Activated CD4-positive, alpha-beta T cell treated with anti-CD3 and anti-CD28 coated beads, Interleukin-2, amount 50 U/mL, for 16 hours (primary cell): ENCODE measurements at regions not wholly inside any gene's neighbourhood (a gene's known extent, or its start where the extent isn't known, plus 50 kb on each side); places are given as distances from the start of the nearest gene placed in this dataset.

ENCODE experiments used
- DNase-seq: peaks from one replicate; pipeline ENCODE4 v3.0.0-alpha.2; 2020

GRCh38 chr3:34260271-34261000, 462.0 kb downstream of the PDCD6IP start:
- DNase-seq, result peak; percentile 30

GRCh38 chr3:34261001-34261385, 462.6 kb downstream of the PDCD6IP start:
- no peak for DNase-seq

DNA sequence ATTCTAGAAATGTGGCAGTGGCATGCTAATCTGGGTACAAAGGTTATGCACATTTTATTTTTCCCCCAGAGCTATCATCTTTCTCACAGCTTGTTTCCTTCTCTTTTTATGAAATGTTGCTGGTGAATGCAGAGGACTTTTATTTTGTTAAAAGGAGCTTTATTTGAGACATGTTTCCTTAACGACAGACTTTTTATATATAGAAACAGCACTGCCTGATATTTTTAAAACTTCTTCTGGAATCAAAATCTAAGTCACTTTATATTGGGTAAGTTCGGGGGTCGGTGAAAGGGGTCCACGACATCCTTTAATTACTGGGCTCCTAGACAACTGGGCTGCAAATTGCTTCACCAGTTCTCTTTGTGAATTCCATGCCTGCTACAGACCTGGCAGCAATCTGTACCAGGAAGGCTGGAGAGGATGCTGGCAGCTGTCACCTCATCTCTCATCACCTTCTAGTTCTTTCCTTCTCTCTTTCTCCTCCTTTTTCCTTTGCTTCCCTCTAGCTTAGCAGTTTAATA, 464.7 kb downstream of the PDCD6IP start:
- no peak for DNase-seq

- DNase-seq, result no peak
Measured at GRCh38 chr3:34264337-34265041, 466.1 kb downstream of the PDCD6IP start.

DNA sequence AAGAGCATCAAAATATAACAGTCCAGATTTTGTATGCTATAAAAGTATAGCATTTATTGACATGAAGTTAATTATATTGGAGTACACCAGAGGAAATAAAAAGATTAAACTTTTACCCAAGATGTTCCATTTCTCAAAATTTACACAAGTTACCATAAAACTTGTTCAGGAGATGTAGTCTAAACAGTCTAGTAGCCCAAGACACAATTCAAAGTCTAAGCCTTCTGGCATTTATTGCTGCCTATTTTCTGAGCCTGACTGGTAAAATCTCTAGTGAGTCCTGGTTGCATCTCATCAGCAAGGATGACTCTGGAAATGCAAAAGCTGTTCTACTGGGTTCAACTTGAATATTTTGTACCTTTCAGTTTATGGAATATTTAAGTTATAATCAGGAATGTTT, 468.7 kb downstream of the PDCD6IP start:
- DNase-seq, result no peak

DNA sequence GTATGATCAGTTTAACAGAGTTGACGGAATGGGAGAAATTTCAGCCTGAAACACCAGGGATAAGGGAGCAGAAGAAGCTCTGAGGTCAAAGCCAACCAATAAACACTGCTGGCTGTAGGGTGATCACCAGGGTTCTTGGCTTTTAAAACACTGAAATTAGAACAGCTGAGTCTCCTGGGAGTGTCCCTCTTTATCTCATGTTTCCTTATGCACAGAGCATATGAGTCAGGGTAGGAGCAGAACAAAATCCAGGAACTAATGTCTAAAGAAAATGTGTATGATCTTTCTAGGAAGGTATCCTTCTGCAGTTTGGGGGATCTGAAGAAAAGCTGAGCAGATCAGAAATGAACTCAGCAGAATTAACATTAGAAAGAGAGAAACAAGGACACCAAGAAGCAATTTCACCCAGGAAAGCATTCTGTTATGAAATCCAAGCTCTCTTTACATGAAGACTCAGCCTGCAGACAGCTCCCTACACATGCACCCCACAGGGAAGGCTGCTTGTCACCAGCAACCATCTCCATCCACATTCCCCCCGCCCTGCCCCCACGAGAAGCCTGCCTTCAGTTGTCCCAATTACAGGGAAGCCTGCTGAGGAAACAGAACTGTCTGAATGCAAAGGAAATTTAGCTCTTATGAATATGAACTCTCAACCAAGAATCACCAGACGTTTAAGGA, 469.7 kb downstream of the PDCD6IP start:
- no peak for DNase-seq

DNA sequence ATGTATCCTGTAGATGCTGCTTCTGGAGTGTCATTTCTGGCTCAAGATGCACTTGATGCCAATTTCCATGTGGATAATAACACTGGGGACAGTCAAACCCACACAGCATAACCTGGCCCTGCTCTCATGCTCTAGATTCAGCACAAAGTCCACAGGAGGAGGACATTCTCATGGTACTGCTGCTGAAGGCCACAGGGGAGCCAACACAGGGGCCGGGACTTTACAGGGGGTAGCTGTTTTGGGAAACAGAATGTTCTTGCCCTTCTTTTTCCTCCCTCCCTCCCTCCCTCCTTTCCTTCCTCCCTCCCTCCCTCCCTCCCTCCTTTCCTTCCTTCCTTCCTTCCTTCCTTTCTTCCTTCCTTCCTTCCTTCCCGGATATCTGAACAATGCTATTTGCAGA, 477.4 kb downstream of the PDCD6IP start:
- DNase-seq, result no peak

- DNase-seq, result no peak
Measured at GRCh38 chr3:34276342-34276741, 477.9 kb downstream of the PDCD6IP start.

DNA sequence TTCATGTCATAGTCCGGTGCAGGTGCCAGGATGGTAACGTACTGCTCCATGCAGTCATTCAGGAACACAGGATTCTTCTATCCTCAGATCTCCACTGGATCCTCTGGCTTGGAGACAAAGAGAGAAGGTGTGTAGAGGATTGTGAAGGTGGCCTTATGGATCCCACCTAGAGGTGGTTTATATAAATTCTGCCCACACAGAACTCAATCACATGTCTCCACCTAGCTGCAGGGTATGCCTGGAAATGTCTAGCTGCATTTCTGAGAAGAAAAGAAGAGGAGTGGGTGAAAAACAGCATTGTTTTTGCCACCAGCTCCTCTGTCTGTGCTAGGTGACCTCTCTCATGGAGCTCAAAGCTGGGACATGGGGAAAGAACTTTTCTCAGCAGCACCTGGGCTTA, 478.7 kb downstream of the PDCD6IP start:
- no peak for DNase-seq

GRCh38 chr3:34279901-34280300, 481.5 kb downstream of the PDCD6IP start:
- no peak for DNase-seq

- no peak for DNase-seq
Measured at GRCh38 chr3:34283751-34284150, 485.3 kb downstream of the PDCD6IP start.

DNA sequence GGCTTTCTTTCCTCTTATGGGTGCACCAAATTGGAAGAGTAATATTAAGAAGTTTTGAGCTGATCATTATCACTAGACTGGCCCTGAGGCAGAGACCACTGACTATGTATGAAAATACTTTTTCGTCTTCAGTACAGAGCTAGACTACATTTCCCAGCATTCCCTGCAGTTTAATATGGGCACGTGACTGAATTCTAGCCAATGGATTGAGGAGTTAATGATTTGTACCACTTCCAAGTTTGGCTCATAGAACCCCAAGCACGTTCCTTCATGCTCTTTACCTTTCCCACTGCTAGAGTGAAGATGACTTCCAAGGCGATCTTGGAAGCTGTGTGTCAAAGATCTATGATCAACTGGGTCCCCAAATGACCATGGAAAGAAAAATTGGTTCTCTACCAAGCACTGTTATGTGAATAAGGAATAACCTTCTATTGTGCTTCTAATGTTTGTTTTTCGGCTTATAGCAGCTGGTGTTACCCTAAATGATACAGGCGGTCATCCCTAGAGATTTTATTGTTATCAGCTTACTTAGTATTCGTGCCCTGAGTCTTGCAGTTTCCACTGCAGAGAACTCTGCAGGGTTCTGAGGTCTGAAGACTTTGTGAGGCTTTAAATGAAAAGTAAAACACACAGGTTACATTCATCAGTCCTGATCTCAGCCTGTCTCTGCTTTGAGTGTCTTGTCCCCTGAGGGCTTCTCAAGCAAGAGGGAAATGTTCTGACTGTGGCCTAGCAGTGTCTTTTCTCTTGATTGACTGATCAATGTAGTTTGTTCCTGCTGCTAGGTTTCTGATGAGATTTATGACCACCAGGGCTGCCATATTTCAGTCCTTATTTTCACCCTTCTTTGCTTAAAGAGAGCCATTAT, 486.8 kb downstream of the PDCD6IP start:
- DNase-seq, result no peak

DNA sequence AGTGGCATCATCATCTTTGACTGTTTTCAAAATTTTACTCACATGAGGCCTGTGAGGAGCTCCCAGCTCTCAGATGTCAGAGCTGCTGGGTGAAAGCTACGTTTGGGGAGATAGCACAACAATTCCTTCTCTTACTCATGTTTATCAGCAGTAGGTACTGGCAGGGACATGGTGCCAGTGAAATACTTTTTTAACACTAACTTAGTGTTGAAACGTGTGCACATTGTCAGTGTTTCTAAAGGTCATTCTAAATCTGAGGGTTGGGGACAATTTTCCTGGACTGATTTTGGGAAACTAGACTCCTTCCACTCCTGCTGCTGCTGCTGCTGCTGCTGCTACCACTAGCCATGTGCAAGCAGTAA, 487.4 kb downstream of the PDCD6IP start:
- DNase-seq, result no peak

DNA sequence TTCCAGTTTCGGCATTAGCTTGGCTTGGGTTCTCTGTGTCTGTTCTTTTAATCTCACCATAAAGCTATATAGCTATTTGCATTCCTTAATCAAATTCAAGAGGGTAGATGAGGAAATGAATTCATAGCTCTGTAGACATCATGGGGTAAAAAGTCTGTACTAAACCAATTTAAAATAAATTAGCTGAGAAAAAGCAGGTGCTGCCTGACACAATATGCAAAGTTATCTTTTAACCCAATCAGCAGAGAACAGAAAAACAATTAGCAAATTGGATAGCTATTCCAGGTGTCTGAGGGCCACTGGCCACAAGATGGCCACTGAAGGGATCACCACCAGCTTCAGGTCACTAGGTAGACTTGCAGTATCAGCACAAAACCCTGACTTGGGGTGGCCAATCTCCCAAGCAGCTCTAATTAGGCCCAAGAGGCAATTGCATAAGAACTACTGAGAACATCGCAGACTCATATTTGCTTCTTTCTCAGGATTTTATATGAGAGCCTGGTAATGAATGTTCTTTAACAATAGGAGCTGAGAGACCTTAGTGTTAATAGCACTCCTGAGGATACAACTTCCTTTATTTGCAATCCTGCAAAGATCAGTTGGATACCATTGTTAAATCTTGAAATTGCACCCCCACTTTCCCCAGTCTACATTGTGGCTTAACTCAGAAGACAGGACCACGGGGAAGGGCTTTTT, 494.3 kb downstream of the PDCD6IP start:
- DNase-seq, result no peak

DNA sequence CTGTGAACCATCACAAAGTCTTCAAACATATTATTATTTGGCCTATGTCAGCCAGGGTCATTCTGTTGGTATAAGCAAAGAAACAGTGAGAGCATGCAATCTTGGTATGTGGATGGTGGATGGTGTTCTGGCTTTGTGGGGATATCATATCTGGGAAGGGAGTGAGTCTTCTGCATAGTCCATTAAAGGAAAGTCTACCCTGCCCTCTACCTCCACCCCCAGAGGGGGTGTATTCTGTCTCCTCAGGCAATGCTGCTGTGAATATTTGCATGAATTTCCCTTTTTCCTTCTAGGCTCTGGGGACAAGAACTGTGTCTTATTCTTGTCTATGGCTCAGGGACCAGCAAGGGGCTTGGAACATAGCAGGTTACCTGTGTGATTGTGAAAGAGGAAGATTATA, 495.8 kb downstream of the PDCD6IP start:
- DNase-seq, result no peak

DNA sequence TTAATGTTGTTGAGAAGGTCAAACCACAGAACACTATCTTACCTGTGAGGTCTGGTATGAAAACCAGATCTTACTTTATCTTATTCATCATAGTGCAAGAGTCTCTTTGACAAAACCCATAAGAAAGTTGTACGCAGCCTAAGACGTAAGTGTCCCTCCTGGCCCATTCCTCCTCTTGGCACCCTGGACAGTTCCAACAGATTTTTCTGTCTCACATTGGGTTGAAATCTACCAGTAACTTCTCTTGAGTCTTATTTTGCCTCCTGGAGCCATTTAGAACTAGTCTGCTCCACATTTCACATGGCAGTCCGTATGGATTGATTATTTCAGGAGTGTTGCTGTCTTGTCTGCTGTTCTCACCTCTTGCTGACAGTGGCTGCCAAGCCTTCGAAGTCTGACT, 498.4 kb downstream of the PDCD6IP start:
- DNase-seq, result no peak

- no peak for DNase-seq
Measured at GRCh38 chr3:34298653-34299052, 500.2 kb downstream of the PDCD6IP start.

DNA sequence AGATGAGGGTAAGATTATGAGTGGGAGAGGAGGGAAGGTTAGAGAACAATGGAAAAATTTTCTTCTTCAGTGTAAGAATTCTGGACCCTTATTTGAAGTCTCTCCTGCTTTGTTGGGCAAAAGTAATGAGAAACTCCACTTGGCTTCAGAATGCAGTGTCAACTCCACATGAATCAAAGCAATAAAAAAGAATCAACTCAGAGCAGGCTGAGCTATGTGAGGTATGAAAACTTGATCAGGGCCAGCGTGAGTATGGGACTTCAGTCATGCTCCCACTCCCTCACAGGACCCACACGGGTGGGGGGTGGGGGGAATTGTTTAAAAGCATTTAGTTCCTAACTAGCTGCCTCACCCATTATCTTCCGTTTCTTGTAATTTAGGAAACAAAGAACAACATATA, 502.2 kb downstream of the PDCD6IP start:
- DNase-seq, result no peak

GRCh38 chr3:34301313-34301712, 502.9 kb downstream of the PDCD6IP start:
- DNase-seq, result no peak

DNA sequence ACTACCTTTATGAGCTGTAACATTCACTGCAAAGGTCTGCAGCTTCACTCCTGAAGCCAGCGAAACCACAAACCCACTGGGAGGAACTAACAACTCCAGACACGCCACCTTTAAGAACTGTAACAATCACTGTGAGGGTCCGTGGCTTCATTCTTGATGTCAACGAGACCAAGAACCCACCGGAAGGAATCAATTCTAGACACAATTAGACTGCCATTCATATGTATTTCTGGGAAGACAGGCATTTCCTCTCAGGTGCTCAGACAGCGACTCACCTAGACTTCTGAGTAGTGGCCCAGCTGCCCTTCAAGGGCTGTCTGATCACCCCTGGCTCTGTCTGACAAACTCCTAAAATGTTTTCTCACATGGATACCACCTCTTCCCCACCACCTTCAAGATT, 506.8 kb downstream of the PDCD6IP start:
- no peak for DNase-seq

GRCh38 chr3:34312684-34313083, 514.3 kb downstream of the PDCD6IP start:
- no peak for DNase-seq

DNA sequence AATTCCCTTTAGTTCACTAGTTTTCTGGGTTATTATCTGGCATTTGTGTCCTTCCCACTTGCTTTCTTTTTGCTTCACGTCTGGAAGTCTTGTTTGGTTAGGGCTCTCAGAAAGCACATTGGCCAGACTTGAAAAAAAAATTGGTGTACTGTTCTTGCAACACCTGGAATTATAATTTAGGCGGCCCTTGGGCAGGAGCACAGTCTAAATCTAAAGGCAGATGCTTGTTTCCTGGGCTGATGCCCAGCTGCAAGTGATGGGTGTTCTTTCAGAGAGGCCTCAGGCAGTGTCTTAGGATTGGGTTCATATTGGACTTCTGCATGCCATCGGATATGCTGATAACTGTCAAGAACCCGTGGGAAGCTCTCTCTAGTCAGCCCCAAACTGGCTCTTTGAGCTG, 521.5 kb downstream of the PDCD6IP start:
- DNase-seq, result no peak
